Peyer's patch (tissue), 4 donors: ENCODE measurements at regions not wholly inside any gene's neighbourhood (a gene's known extent, or its start where the extent isn't known, plus 50 kb on each side); places are given as distances from the start of the nearest gene placed in this dataset.
"Not testable (repeated sequence)": the region's sequence is repeated elsewhere in the genome, so short reads cannot be mapped to it uniquely, and the experiment has no call there.

Experiments
- DNase-seq, 3 donors: peaks; one replicate each; pipeline ENCODE4 v3.0.0-alpha.2; 2017 to 2019
- H3K27ac ChIP-seq, 4 donors: fragments of 200-600 bp; sonication (generic); one replicate each; pipeline ENCODE4 v1.5.1; 2016 to 2019
- H3K27me3 ChIP-seq, 2 donors: fragments of 200-600 bp; sonication (generic); one replicate each; pipeline ENCODE4 v1.5.1; 2019
- H3K36me3 ChIP-seq, 3 donors: fragments of 200-600 bp; sonication (generic); one replicate each; pipeline ENCODE4 v1.5.1; 2016 to 2019
- H3K4me1 ChIP-seq, 4 donors: fragments of 200-600 bp; sonication (generic); one replicate each; pipeline ENCODE4 v1.5.1; 2016 to 2019
- H3K4me3 ChIP-seq, 4 donors: fragments of 200-600 bp; sonication (generic); 1 replicate in 3 of 4; 2 replicates in 1 of 4; pipeline ENCODE4 v1.5.1; 2016 to 2019; ENCODE audit warnings: mild to moderate bottlenecking in 1 of 4
- H3K9me3 ChIP-seq, 4 donors: fragments of 200-600 bp; sonication (generic); one replicate each; pipeline ENCODE4 v1.5.1; 2016 to 2019; ENCODE audit warnings: mild to moderate bottlenecking in 1 of 4
- CTCF ChIP-seq, 6 experiments: fragments of 450-650 bp in 4 of 6; fragments of 200-600 bp in 2 of 6; sonication (generic) in 1 of 6; IDR thresholded peaks; one replicate each; pipeline ENCODE4 v1.5.1; 2017 to 2019; ENCODE audit warnings: antibody characterized with exemption in 6 of 6, mild to moderate bottlenecking in 3 of 6, moderate library complexity in 1 of 6
- POLR2A ChIP-seq, 2 donors: fragments of 450-650 bp; IDR thresholded peaks; one replicate each; pipeline ENCODE4 v1.5.1; 2017; ENCODE audit warnings: antibody characterized with exemption in 2 of 2, mild to moderate bottlenecking in 2 of 2, moderate library complexity in 2 of 2

GRCh38 chr5:3153226-3153858, 401.9 kb upstream of the IRX2 start:
- no peaks in the 10 kb centered on the region for H3K4me1 ChIP-seq
- no peak for DNase-seq
- no peak for TF ChIP-seq POLR2A (IDR thresholded peaks at IDR 0.05)

GRCh38 chr5:3149899-3150298, 398.4 kb upstream of the IRX2 start:
- no peaks in the 10 kb centered on the region for H3K27me3 ChIP-seq
- H3K4me1 ChIP-seq = no peaks in the 10 kb centered on the region
- no peaks in the 10 kb centered on the region for H3K9me3 ChIP-seq
- no peak for DNase-seq
- no peak overlapping the region for H3K4me3 ChIP-seq
- H3K27ac ChIP-seq = no peak overlapping the region
- TF ChIP-seq CTCF (IDR thresholded peaks at IDR 0.05) (no peak), POLR2A (IDR thresholded peaks at IDR 0.05) (no peak)
- H3K36me3 ChIP-seq = no peaks in the 10 kb centered on the region

More at GRCh38 chr5:3153226-3153858, 401.9 kb upstream of the IRX2 start:
- Histone ChIP-seq H3K4me3 (no peak overlapping the region), H3K27ac (no peak overlapping the region), H3K36me3 (no peaks in the 10 kb centered on the region), H3K9me3 (no peaks in the 10 kb centered on the region), H3K27me3 (no peaks in the 10 kb centered on the region)

GRCh38 chr5:3147405-3147804, 395.9 kb upstream of the IRX2 start:
- H3K9me3 ChIP-seq, H3K27me3 ChIP-seq, H3K36me3 ChIP-seq, H3K4me1 ChIP-seq, DNase-seq, H3K4me3 ChIP-seq, H3K27ac ChIP-seq: not testable (repeated sequence)

- TF ChIP-seq POLR2A (IDR thresholded peaks at IDR 0.05) (no peak), CTCF (IDR thresholded peaks at IDR 0.05) (no peak)
- no peaks in the 10 kb centered on the region for H3K9me3 ChIP-seq
- no peak overlapping the region for H3K27ac ChIP-seq
- DNase-seq = no peak
- no peaks in the 10 kb centered on the region for H3K4me1 ChIP-seq
- H3K36me3 ChIP-seq = no peaks in the 10 kb centered on the region
- no peaks in the 10 kb centered on the region for H3K27me3 ChIP-seq
- no peak overlapping the region for H3K4me3 ChIP-seq
Observed at GRCh38 chr5:3145641-3146040, 394.2 kb upstream of the IRX2 start.

- DNase-seq = no peak
- H3K9me3 ChIP-seq = no peaks in the 10 kb centered on the region
- no peak overlapping the region for H3K4me3 ChIP-seq
- H3K27me3 ChIP-seq = no peaks in the 10 kb centered on the region
- no peaks in the 10 kb centered on the region for H3K4me1 ChIP-seq
- no peak overlapping the region for H3K27ac ChIP-seq
- TF ChIP-seq CTCF (IDR thresholded peaks at IDR 0.05) (no peak), POLR2A (IDR thresholded peaks at IDR 0.05) (no peak)
- no peaks in the 10 kb centered on the region for H3K36me3 ChIP-seq
Observed at GRCh38 chr5:3143382-3143781, 391.9 kb upstream of the IRX2 start.

- H3K36me3 ChIP-seq = no peaks in the 10 kb centered on the region
- H3K4me3 ChIP-seq = no peak overlapping the region
- H3K9me3 ChIP-seq = no peaks in the 10 kb centered on the region
- no peaks in the 10 kb centered on the region for H3K4me1 ChIP-seq
- H3K27ac ChIP-seq = no peak overlapping the region
- no peaks in the 10 kb centered on the region for H3K27me3 ChIP-seq
- TF ChIP-seq POLR2A (IDR thresholded peaks at IDR 0.05) = no peak
- no peak for TF ChIP-seq CTCF (IDR thresholded peaks at IDR 0.05)
- no peak for DNase-seq
Observed at GRCh38 chr5:3142261-3143027, 391.0 kb upstream of the IRX2 start.
